GM23248 (cell line): ENCODE measurements at regions not wholly inside any gene's neighbourhood (a gene's known extent, or its start where the extent isn't known, plus 50 kb on each side); places are given as distances from the start of the nearest gene placed in this dataset.

Experiments used
- DNase-seq: peaks from one replicate; pipeline ENCODE4 v3.0.0-alpha.2; 2015
- H2AFZ ChIP-seq: fragments of 200-600 bp; sonication (generic); 2 replicates; pipeline ENCODE4 v1.6.1; 2016; ENCODE audit warnings: antibody characterized with exemption
- H3F3A ChIP-seq: fragments of 200-600 bp; sonication (generic); 2 replicates; pipeline ENCODE4 v1.6.1; 2016; ENCODE audit warnings: mild to moderate bottlenecking, antibody characterized with exemption, mixed run types; ENCODE audit not compliant: insufficient read depth
- H3K27ac ChIP-seq: fragments of 200-600 bp; sonication (generic); 2 replicates; pipeline ENCODE4 v1.5.1; 2016; ENCODE audit warnings: mild to moderate bottlenecking
- H3K27me3 ChIP-seq: fragments of 200-600 bp; sonication (generic); replicated peaks from 2 replicates; pipeline ENCODE4 v1.6.1; 2016; ENCODE audit warnings: mild to moderate bottlenecking; ENCODE audit not compliant: insufficient read depth
- H3K36me3 ChIP-seq: fragments of 200-600 bp; sonication (generic); 2 replicates; pipeline ENCODE4 v1.6.1; 2016; ENCODE audit warnings: low read depth, mild to moderate bottlenecking
- H3K4me1 ChIP-seq: fragments of 200-600 bp; sonication (generic); 2 replicates; pipeline ENCODE4 v1.6.1; 2016; ENCODE audit warnings: mild to moderate bottlenecking; ENCODE audit not compliant: insufficient read depth
- H3K4me2 ChIP-seq: fragments of 200-600 bp; sonication (generic); one replicate; pipeline ENCODE4 v1.6.1; 2016; ENCODE audit warnings: mild to moderate bottlenecking; ENCODE audit not compliant: unreplicated experiment
- H3K4me3 ChIP-seq: fragments of 200-600 bp; sonication (generic); 2 replicates; pipeline ENCODE4 v1.5.1; 2016; ENCODE audit warnings: mild to moderate bottlenecking
- H3K79me2 ChIP-seq: fragments of 200-600 bp; sonication (generic); 2 replicates; pipeline ENCODE4 v1.6.1; 2016; ENCODE audit warnings: mild to moderate bottlenecking; ENCODE audit not compliant: insufficient read depth
- H3K9ac ChIP-seq: fragments of 200-600 bp; sonication (generic); 2 replicates; pipeline ENCODE4 v1.6.1; 2016; ENCODE audit warnings: mild to moderate bottlenecking
- H3K9me2 ChIP-seq: fragments of 200-600 bp; sonication (generic); 2 replicates; pipeline ENCODE4 v1.6.1; 2016; ENCODE audit warnings: mixed run types, mild to moderate bottlenecking, moderate library complexity; ENCODE audit not compliant: insufficient read depth
- H3K9me3 ChIP-seq: fragments of 200-600 bp; sonication (generic); one replicate; pipeline ENCODE4 v1.6.1; 2017; ENCODE audit warnings: low read depth
- H4K20me1 ChIP-seq: fragments of 200-600 bp; sonication (generic); 2 replicates; pipeline ENCODE4 v1.6.0; 2016; ENCODE audit not compliant: insufficient read depth
- EZH2 ChIP-seq: fragments of 200-600 bp; sonication (generic); IDR thresholded peaks from 2 replicates; pipeline ENCODE4 v1.6.1; 2018; ENCODE audit warnings: antibody characterized with exemption, mild to moderate bottlenecking; ENCODE audit not compliant: insufficient read depth, poor library complexity, severe bottlenecking
- EZH2phosphoT487 ChIP-seq: fragments of 200-600 bp; sonication (generic); IDR thresholded peaks from 2 replicates; pipeline ENCODE4 v1.6.1; 2018; ENCODE audit warnings: antibody characterized with exemption, moderate library complexity, mild to moderate bottlenecking, low read depth; ENCODE audit not compliant: insufficient read depth
- WGBS, 2 experiments: methylation state at CpG; one replicate each; pipeline ENCODE4 v1.1.6; 2015 to 2017; ENCODE audit warnings: low lambda C conversion rate in 2 of 2, low coverage in 1 of 2; ENCODE audit errors: missing lambda C conversion rate in 2 of 2; 5-methylcytosine and 5-hydroxymethylcytosine counted together
- in situ Hi-C: fragments of 300-500 bp; cut with MboI; formaldehyde crosslinking; loops from 2 replicates; pipeline ENCODE4 v1.15.0; 2020

GRCh38 chr5:105508519-105508918 lies 1945.9 kb upstream of the NUDT12 start:
- Histone ChIP-seq H3K9me3 (no peaks in the 10 kb centered on the region), H3K9me2 (no peaks in the 10 kb centered on the region), H3F3A (no peaks in the 10 kb centered on the region), H3K27me3 (no peaks in the 10 kb centered on the region), H3K27ac (no peak overlapping the region), H3K36me3 (no peaks in the 10 kb centered on the region), H3K4me1 (no peaks in the 10 kb centered on the region), H3K79me2 (no peaks in the 10 kb centered on the region), H3K4me3 (no peak overlapping the region), H4K20me1 (no peaks in the 10 kb centered on the region), H2AFZ (no peak overlapping the region), H3K9ac (no peak overlapping the region), H3K4me2 (no peak overlapping the region)
- in situ Hi-C loops, result no loop called here
- WGBS, 2 experiments, result 7 to 13% methylated on average over 2 of the region's 2 CpGs
- TF ChIP-seq EZH2 (no peak), EZH2phosphoT487 (no peak)
- DNase-seq, result no peak

GRCh38 chr5:105506692-105507277 lies 1944.2 kb upstream of the NUDT12 start:
- Histone ChIP-seq H3K4me1 (no peaks in the 10 kb centered on the region), H3K9ac (no peak overlapping the region), H3F3A (no peaks in the 10 kb centered on the region), H3K9me2 (no peaks in the 10 kb centered on the region), H3K27me3 (no peaks in the 10 kb centered on the region), H3K36me3 (no peaks in the 10 kb centered on the region), H3K9me3 (no peaks in the 10 kb centered on the region), H3K27ac (no peak overlapping the region), H3K4me3 (no peak overlapping the region), H4K20me1 (no peaks in the 10 kb centered on the region), H2AFZ (no peak overlapping the region), H3K79me2 (no peaks in the 10 kb centered on the region), H3K4me2 (no peak overlapping the region)
- no peak for DNase-seq
- TF ChIP-seq EZH2phosphoT487 (no peak), EZH2 (no peak)
- 5 to 6% methylated on average over 2 of the region's 2 CpGs for WGBS, 2 experiments
- in situ Hi-C loops, result no loop called here

GRCh38 chr5:105503950-105504349 lies 1941.4 kb upstream of the NUDT12 start:
- H3K9me3 ChIP-seq, result peaks cover 3% of the 10 kb centered on the region
- no peak overlapping the region for H3K4me3 ChIP-seq
- no peak overlapping the region for H2AFZ ChIP-seq
- WGBS, 2 experiments, result 13 to 16% methylated on average over 1 of the region's 1 CpG
- no peaks in the 10 kb centered on the region for H3K9me2 ChIP-seq
- no peaks in the 10 kb centered on the region for H3K36me3 ChIP-seq
- no peak for TF ChIP-seq EZH2
- TF ChIP-seq EZH2phosphoT487, result no peak
- no peaks in the 10 kb centered on the region for H3K79me2 ChIP-seq
- H4K20me1 ChIP-seq, result no peaks in the 10 kb centered on the region
- no peak overlapping the region for H3K27ac ChIP-seq
- no peak for DNase-seq
- no peaks in the 10 kb centered on the region for H3K4me1 ChIP-seq
- in situ Hi-C loops, result no loop called here
- H3K9ac ChIP-seq, result no peak overlapping the region
- H3K27me3 ChIP-seq, result no peaks in the 10 kb centered on the region
- no peak overlapping the region for H3K4me2 ChIP-seq
- no peaks in the 10 kb centered on the region for H3F3A ChIP-seq

DNA sequence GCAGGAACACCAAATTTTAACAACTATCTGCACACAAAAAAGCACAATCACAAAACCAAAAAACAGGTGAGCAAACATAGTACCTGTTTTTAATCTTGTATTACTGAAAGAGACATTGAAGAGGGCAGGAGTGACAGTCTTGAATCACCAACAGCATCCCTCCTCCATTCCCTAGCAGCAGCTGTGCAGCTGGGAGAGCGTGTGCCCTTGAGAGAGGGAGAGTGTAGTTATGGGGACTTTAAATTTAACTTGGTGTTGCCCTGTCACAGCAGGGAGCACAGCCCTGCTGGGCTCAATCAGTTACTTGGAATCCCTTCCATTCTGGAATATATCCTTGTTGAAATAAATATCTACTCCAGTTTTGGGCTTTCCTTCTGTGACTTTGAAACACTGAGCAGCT lies 1938.7 kb upstream of the NUDT12 start:
- no peak overlapping the region for H3K4me3 ChIP-seq
- H4K20me1 ChIP-seq, result no peaks in the 10 kb centered on the region
- WGBS, 2 experiments, result 4 to 14% methylated on average over 1 of the region's 1 CpG
- H3K9me2 ChIP-seq, result no peaks in the 10 kb centered on the region
- no peaks in the 10 kb centered on the region for H3K36me3 ChIP-seq
- no peak overlapping the region for H2AFZ ChIP-seq
- in situ Hi-C loops, result no loop called here
- TF ChIP-seq EZH2phosphoT487 (no peak), EZH2 (no peak)
- no peaks in the 10 kb centered on the region for H3F3A ChIP-seq
- H3K4me2 ChIP-seq, result no peak overlapping the region
- H3K79me2 ChIP-seq, result no peaks in the 10 kb centered on the region
- H3K27me3 ChIP-seq, result no peaks in the 10 kb centered on the region
- DNase-seq, result no peak
- no peak overlapping the region for H3K27ac ChIP-seq
- peaks cover 3% of the 10 kb centered on the region for H3K9me3 ChIP-seq
- no peaks in the 10 kb centered on the region for H3K4me1 ChIP-seq
- H3K9ac ChIP-seq, result no peak overlapping the region

GRCh38 chr5:105475401-105475800 lies 1912.8 kb upstream of the NUDT12 start:
- no peak overlapping the region for H3K4me2 ChIP-seq
- H3K36me3 ChIP-seq, result no peaks in the 10 kb centered on the region
- no peaks in the 10 kb centered on the region for H3F3A ChIP-seq
- H3K79me2 ChIP-seq, result no peaks in the 10 kb centered on the region
- in situ Hi-C loops, result no loop called here
- H3K4me1 ChIP-seq, result no peaks in the 10 kb centered on the region
- 44 to 56% methylated on average over 3 of the region's 3 CpGs for WGBS, 2 experiments
- no peak overlapping the region for H3K9ac ChIP-seq
- H4K20me1 ChIP-seq, result no peaks in the 10 kb centered on the region
- DNase-seq, result no peak
- H3K27ac ChIP-seq, result no peak overlapping the region
- H3K9me3 ChIP-seq, result no peaks in the 10 kb centered on the region
- no peaks in the 10 kb centered on the region for H3K9me2 ChIP-seq
- TF ChIP-seq EZH2, result no peak
- TF ChIP-seq EZH2phosphoT487, result no peak
- H2AFZ ChIP-seq, result no peak overlapping the region
- no peak overlapping the region for H3K4me3 ChIP-seq
- H3K27me3 ChIP-seq, result no peaks in the 10 kb centered on the region
